SHP77 (cell line): ENCODE measurements at regions not wholly inside any gene's neighbourhood (a gene's known extent, or its start where the extent isn't known, plus 50 kb on each side); places are given as distances from the start of the nearest gene placed in this dataset.

Source experiments
- DNase-seq, 2 experiments: peaks; one replicate each; lab custom pipeline; 2025; lab: John Stamatoyannopoulos, UW

GRCh38 chr1:221431068-221431651 is 310.7 kb downstream of the DUSP10 start:
- no peak for DNase-seq

- DNase-seq = no peak
These were observed 309.9 kb downstream of the DUSP10 start for GRCh38 chr1:221431961-221432360.

DNA sequence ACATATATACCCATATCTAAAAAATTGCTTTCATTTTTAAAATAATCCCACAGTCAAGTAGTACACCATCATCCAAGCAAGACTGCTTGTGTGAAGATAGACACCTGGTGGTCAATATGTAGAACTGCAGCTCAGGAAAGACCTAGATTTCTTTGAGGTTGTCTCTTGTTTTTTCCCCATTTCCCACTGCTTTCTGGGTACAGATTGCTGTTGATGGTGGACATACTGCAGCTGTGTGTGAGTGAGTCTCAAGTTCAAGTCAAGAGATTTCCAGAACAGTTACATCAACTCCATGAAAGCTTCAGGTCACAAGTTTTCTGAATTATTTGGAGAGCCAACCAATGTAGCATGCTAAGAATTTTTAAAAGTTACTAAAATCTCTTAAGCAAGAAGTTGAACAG is 306.4 kb downstream of the DUSP10 start:
- peak; percentile 42 to 47 for DNase-seq

DNA sequence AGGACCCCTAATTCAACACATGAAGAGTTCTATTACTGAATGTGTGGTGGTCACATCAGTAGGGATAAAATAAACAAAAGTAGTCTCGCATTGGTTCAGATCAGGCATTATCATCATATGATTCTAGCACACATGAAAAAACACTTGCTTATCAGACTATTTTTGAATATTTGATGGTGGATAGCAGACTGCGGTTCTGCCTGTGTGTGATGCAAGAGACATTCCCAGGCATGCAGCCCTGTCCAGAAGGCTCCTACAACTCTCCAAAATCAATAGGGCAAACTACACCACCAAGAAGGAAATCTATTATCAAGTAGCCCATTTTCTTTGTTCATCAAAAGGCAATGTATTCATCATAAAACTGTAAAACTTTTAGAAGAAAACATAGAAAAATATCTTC is 304.7 kb downstream of the DUSP10 start:
- no peak for DNase-seq

DNA sequence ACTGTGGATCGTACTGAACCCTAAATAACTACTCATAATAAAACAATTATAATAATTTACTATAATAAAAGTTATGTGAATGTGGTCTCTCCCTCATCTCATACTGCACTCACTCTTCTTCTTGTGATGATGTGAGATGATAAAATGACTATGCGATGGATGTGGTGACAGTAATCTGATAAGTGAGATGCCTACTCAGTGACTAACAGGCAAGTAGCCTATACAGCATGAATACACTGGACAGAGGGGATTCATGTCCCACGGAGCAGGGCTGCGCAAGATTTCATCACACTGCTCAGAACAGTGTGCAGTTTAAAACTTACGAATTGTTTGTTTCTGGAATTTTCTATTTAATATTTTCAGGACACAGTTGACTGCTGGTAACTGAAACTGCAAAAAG is 304.0 kb downstream of the DUSP10 start:
- DNase-seq = no peak

- no peak for DNase-seq
These were observed 302.7 kb downstream of the DUSP10 start for GRCh38 chr1:221439008-221439746.

- no peak for DNase-seq
These were observed 302.0 kb downstream of the DUSP10 start for GRCh38 chr1:221439747-221440501.

DNA sequence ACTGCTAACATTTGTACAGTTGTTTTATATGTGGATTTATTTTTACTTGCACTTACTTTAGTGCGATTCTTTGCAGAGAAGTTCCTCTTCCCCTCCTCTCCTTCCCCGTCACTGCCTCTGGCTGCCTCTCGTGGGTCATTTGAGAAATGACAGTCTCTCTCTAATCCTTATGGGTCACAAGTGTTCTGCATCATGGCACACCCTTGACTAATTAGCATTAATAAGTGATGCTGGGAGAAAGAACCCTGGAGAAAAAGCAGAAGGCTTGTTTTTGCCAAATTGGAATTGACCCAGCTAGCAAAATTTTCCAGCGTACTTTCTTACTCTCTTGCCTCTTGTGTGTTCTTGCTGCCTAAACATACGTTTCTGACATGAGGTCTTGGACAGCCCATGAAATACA is 301.2 kb downstream of the DUSP10 start:
- DNase-seq = no peak

GRCh38 chr1:221442056-221442455 is 299.8 kb downstream of the DUSP10 start:
- no peak for DNase-seq

DNA sequence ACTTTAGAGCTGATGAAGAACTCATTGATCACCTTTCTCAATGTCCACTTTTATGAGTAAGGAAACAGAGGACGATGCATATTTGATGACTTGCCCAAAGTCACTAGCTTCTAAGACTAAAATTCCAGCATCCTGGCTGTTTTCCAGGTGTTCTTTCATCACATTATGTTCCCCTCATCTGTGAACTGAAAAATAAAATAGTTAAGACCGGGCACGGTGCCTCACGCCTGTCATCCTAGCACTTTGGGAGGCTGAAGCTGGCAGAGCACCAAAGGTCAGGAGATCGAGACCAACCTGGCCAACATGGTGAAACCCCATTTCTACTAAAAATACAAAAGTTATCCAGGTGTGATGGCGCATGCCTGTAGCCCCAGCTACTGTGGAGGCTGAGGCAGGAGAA is 297.5 kb downstream of the DUSP10 start:
- no peak for DNase-seq

DNA sequence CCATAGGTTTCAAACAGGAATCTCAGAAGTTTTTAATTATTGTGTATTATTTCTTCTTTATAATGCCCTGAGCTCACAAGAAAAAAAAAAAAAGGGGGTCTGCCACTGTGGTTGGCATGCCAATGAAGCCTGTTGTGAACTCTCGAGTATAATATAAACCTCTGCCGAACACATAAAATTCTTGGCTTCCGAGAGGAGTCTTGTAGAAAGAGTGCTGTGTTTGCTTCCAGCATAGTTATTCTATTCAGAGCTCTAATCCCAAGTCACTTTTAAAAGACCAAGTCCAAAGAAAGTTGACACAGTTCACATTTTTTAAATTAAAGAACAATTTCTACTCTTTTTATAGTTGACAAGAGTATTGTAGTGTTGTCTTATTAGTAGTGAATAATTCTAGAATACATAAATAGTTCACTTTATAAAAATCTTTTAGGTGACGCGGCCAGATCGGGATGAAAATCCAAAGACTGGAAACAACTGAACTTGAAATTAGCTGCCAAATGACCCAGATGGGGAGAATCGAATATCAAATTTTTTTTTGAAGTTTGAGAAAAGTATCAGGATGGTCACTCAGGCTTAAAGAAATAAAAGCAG is 293.2 kb downstream of the DUSP10 start:
- no peak for DNase-seq

DNA sequence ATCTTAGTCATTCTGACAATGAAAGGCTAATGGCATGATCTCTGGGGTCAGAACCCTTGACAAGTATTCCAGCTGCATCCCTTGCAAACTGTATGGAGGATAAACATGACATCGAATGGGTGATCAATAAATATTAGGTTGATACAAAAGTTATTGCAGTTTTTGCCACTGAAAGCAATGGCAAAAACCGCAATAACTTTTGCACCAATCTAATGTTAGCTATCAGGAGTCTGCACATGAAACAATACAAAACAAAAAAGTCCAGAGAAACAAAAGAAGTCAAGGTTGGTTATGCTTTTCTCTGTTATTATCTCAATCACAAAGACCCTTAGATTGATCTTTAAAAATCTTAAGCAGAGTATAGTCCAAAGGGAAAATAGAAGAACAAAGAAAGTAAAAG is 292.7 kb downstream of the DUSP10 start:
- DNase-seq = no peak

DNA sequence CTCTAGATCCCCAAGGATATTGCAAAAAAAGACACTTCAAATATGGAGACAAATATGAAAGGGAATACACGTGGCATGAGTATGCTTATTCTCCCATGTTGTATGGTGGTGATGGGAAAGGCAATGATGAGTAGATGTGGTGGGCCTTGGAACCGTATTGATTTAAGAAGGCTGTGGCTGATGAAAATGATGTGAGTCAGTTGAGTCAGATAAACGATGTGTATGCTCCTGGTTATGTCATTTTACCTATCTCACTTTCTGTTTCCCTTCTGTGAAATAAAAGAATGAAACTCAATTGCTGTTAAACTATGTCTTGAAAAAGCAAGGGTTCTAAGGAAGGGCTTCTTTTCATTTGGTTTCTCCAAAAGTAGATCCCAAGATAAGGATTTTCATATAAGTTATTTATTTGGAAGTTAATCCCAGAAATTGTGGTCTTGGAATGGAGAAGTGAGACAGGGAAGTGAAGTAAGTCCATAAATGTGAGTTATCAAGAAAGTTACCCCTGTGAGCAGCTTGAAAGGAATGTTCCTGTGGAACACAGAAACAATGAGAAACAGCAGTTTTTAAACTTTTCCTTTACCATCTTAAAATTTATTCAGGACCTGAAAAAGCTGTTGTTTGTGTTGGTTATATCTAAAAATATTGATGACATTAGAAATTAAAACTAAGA is 292.0 kb downstream of the DUSP10 start:
- DNase-seq = no peak

DNA sequence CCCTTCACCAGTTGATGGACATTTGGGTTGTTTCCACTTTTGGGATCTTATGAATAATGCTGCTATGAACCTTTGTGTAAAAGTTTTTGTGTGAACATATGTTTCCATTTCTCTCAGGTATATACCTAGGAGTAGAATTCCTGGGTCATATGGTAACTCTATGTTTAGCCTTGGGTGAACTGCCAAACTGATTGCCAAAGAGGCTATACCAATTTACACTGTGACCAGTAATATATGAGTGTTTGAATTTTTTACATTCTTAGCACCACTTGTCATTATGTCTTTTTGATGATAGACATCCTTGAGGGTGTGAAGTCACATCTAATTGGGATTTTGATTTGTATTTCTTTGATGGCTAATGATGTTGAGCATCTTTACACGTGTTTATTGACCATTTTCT is 290.1 kb downstream of the DUSP10 start:
- no peak for DNase-seq

GRCh38 chr1:221454096-221454495 is 287.8 kb downstream of the DUSP10 start:
- no peak for DNase-seq

DNA sequence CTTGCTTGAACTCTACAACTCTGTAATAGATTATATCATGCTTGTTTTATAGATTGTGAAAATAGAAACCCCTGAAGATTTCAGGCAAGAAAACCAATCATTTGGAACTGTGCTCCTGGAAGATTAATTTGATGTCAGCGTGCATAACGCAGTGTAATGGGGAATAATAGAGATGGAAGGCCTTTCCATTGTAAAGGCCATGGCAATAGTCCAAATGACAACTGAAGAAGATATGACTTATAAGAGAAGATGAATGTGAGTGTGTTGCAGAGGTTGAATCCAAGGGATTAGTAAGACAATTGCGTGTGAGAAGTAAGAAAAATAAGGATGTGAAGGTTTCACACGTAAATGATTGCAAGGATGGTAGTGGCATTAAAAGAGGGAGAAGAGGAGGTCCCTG is 285.0 kb downstream of the DUSP10 start:
- DNase-seq = no peak

GRCh38 chr1:221457685-221458446 is 284.0 kb downstream of the DUSP10 start:
- DNase-seq = no peak

DNA sequence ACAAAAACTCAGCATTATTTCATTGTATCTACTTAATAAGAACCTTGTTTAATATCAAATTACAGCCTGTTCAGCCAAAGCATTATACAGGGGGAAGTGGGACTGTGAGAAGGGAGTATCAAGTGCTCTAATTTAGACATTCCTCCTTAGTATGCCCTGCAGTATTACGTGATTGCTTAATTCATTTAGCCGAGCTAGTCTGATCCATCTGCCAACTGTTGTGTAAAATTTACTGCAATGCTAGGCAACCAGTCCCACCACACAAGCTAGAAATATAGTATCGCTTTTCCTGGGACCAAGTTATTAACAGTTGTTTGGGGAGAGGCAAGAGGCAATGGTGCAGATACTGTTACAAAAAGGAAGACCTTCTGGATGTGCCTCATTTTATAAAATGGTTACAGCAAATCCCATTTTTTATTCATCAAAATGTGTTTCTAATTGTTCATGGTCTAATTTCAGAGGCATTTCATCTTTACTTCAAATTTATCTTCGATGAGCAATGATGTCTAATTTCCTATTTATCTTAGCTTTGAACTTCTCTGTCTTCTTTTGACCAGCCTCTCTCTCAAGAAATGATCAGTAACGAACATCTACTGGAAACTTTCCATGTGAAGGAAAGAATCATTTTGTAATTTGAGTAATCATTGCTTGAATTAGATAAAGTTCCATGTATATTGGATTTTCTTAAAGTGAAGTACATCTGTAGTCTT is 283.3 kb downstream of the DUSP10 start:
- DNase-seq = no peak

GRCh38 chr1:221459558-221459957 is 282.3 kb downstream of the DUSP10 start:
- DNase-seq = no peak

GRCh38 chr1:221462345-221462744 is 279.5 kb downstream of the DUSP10 start:
- DNase-seq = no peak

- DNase-seq = no peak
These were observed 273.3 kb downstream of the DUSP10 start for GRCh38 chr1:221468546-221468945.
